ENCODE measurements at regions not wholly inside any gene's neighbourhood (a gene's known extent, or its start where the extent isn't known, plus 50 kb on each side); places are given as distances from the start of the nearest gene placed in this dataset.

DNA sequence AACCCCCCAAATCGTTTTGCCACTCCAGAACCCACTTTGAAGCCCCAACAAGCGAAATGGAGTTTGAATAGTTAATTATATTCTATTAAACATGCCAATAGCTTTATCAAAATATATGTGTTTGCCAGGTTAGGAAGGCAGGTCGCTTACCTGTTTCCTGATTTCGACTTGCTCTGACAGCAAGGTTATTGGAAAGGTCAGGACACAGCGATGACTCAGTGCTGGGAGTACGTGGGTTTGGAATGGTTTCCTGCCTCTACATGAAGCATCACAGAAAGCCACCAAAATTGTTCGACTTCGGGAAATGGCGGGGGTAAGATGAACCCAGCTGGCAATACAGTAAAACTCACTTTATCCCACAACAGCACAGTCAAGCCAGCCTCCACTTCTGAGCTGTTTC, 135.6 kb upstream of the ABI3BP start:
- no peaks in the 10 kb centered on the region for H3K4me1 ChIP-seq (ENCODE audit: insufficient read depth, low read length, severe bottlenecking)
- H3K27ac ChIP-seq (ENCODE audit: low read depth, low read length, poor library complexity, severe bottlenecking) = no peak overlapping the region
- TF ChIP-seq EZH2 (IDR thresholded peaks at IDR 0.05; ENCODE audit: borderline replicate concordance, low read length) = no peak
- TF ChIP-seq, protein P1, sequence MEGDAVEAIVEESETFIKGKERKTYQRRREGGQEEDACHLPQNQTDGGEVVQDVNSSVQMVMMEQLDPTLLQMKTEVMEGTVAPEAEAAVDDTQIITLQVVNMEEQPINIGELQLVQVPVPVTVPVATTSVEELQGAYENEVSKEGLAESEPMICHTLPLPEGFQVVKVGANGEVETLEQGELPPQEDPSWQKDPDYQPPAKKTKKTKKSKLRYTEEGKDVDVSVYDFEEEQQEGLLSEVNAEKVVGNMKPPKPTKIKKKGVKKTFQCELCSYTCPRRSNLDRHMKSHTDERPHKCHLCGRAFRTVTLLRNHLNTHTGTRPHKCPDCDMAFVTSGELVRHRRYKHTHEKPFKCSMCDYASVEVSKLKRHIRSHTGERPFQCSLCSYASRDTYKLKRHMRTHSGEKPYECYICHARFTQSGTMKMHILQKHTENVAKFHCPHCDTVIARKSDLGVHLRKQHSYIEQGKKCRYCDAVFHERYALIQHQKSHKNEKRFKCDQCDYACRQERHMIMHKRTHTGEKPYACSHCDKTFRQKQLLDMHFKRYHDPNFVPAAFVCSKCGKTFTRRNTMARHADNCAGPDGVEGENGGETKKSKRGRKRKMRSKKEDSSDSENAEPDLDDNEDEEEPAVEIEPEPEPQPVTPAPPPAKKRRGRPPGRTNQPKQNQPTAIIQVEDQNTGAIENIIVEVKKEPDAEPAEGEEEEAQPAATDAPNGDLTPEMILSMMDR (IDR thresholded peaks at IDR 0.05; ENCODE audit: low read length) = no peak
- H3K4me2 ChIP-seq (ENCODE audit: low read length) = no peak overlapping the region
- H3F3A ChIP-seq (ENCODE audit: insufficient read depth, low read length) = no peaks in the 10 kb centered on the region
- no peaks in the 10 kb centered on the region for H3K79me2 ChIP-seq (ENCODE audit: insufficient read depth, low read length)
- no peaks in the 10 kb centered on the region for H3K36me3 ChIP-seq (ENCODE audit: insufficient read depth, low read length)
- no peaks in the 10 kb centered on the region for H3K9me2 ChIP-seq (ENCODE audit: low read depth, low read length)
- H3K27me3 ChIP-seq (ENCODE audit: insufficient read depth, low read length) = no peaks in the 10 kb centered on the region
- no peaks in the 10 kb centered on the region for H4K20me1 ChIP-seq (ENCODE audit: insufficient read depth, low read length)
- H3K9ac ChIP-seq (ENCODE audit: low read length) = no peak overlapping the region
- H3K9me3 ChIP-seq (ENCODE audit: low read length) = 0 out of 2 replicates have a peak, but pooled peaks cover 2% of the 10 kb centered on the region
- H3K4me3 ChIP-seq (ENCODE audit: low read depth, low read length, poor library complexity, severe bottlenecking) = no peak overlapping the region
- no peak overlapping the region for H2AFZ ChIP-seq (ENCODE audit: low read length)

DNA sequence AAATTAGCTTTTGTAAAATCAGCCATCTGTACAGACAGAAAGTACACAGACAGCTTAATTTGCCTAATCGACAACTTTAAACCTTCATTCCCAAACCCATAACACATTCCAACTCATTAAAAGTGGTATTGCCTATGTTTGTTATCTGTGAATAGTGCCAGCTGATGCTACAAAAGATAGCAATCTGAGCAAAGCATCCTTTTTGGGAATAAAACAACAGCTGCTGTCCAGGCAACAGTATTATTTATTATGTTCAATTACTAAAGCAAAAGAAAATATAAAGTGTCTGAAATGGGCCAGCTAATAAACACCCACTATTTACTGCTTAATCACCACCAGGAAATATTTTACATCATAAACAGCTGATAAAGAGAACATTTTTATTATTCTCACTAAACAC, 134.8 kb upstream of the ABI3BP start:
- Histone ChIP-seq H3K4me2 (ENCODE audit: low read length) (no peak overlapping the region), H3K36me3 (ENCODE audit: insufficient read depth, low read length) (no peaks in the 10 kb centered on the region), H3K9me2 (ENCODE audit: low read depth, low read length) (no peaks in the 10 kb centered on the region), H3K9me3 (ENCODE audit: low read length) (0 out of 2 replicates have a peak, but pooled peaks cover 2% of the 10 kb centered on the region), H3F3A (ENCODE audit: insufficient read depth, low read length) (no peaks in the 10 kb centered on the region), H3K9ac (ENCODE audit: low read length) (no peak overlapping the region), H2AFZ (ENCODE audit: low read length) (no peak overlapping the region), H3K4me1 (ENCODE audit: insufficient read depth, low read length, severe bottlenecking) (no peaks in the 10 kb centered on the region), H3K79me2 (ENCODE audit: insufficient read depth, low read length) (no peaks in the 10 kb centered on the region), H3K4me3 (ENCODE audit: low read depth, low read length, poor library complexity, severe bottlenecking) (no peak overlapping the region), H3K27ac (ENCODE audit: low read depth, low read length, poor library complexity, severe bottlenecking) (no peak overlapping the region), H4K20me1 (ENCODE audit: insufficient read depth, low read length) (no peaks in the 10 kb centered on the region), H3K27me3 (ENCODE audit: insufficient read depth, low read length) (no peaks in the 10 kb centered on the region)
- no peak for TF ChIP-seq EZH2 (IDR thresholded peaks at IDR 0.05; ENCODE audit: borderline replicate concordance, low read length)
- TF ChIP-seq, protein P1 (IDR thresholded peaks at IDR 0.05; ENCODE audit: low read length) = no peak

DNA sequence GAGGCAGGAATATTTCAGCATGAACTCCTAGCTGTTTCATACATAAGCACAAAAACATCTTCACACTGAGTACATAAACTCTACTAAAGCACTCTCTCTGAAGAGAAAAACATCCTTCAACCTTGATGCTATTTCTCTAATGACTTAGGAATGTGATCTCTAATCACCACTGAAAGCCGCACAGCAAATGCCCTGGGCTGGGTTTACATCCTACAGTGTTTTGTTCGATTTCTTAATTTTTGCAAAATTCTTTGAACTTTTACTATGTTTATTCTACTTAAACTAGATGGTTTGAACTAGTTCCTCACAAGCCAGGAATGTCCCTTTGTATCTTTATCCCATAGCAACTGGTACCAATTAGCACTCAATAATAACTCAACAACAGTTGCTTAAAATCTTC, 130.9 kb upstream of the ABI3BP start:
- H3K9ac ChIP-seq (ENCODE audit: low read length) = no peak overlapping the region
- H3K4me1 ChIP-seq (ENCODE audit: insufficient read depth, low read length, severe bottlenecking) = no peaks in the 10 kb centered on the region
- H3K79me2 ChIP-seq (ENCODE audit: insufficient read depth, low read length) = no peaks in the 10 kb centered on the region
- no peak overlapping the region for H3K4me2 ChIP-seq (ENCODE audit: low read length)
- no peak overlapping the region for H3K27ac ChIP-seq (ENCODE audit: low read depth, low read length, poor library complexity, severe bottlenecking)
- TF ChIP-seq EZH2 (IDR thresholded peaks at IDR 0.05; ENCODE audit: borderline replicate concordance, low read length) = no peak
- TF ChIP-seq, protein P1 (IDR thresholded peaks at IDR 0.05; ENCODE audit: low read length) = no peak
- no peaks in the 10 kb centered on the region for H3F3A ChIP-seq (ENCODE audit: insufficient read depth, low read length)
- no peaks in the 10 kb centered on the region for H3K9me2 ChIP-seq (ENCODE audit: low read depth, low read length)
- no peaks in the 10 kb centered on the region for H3K9me3 ChIP-seq (ENCODE audit: low read length)
- H3K27me3 ChIP-seq (ENCODE audit: insufficient read depth, low read length) = no peaks in the 10 kb centered on the region
- no peaks in the 10 kb centered on the region for H3K36me3 ChIP-seq (ENCODE audit: insufficient read depth, low read length)
- no peak overlapping the region for H3K4me3 ChIP-seq (ENCODE audit: low read depth, low read length, poor library complexity, severe bottlenecking)
- no peaks in the 10 kb centered on the region for H4K20me1 ChIP-seq (ENCODE audit: insufficient read depth, low read length)
- no peak overlapping the region for H2AFZ ChIP-seq (ENCODE audit: low read length)

Data from OCI-LY1 (cell line).